Stimulated activated CD8-positive, alpha-beta memory T cell treated with anti-CD3 and anti-CD28 coated beads, Interleukin-2, amount 100 ng/mL, for 48 hours (primary cell): ENCODE measurements at regions not wholly inside any gene's neighbourhood (a gene's known extent, or its start where the extent isn't known, plus 50 kb on each side); places are given as distances from the start of the nearest gene placed in this dataset.
A peak's percentile ranks its signal among the peaks of the same experiment; 100 is the strongest.
"Not testable (repeated sequence)": the region's sequence is repeated elsewhere in the genome, so short reads cannot be mapped to it uniquely, and the experiment has no call there.

ENCODE experiments used
- DNase-seq, 2 donors: peaks; one replicate each; pipeline ENCODE4 v3.0.0-alpha.2; 2020; ENCODE audit warnings: low read depth in 2 of 2

GRCh38 chr9:62798884-62799850 lies 1609.3 kb downstream of the SPATA31A7 start:
- peak in 1 of 2 donors; percentile 15 for DNase-seq

- DNase-seq: peak in 1 of 2 donors; percentile 16
Measured at GRCh38 chr9:62799851-62800371, 1610.1 kb downstream of the SPATA31A7 start.

- DNase-seq: peak in 1 of 2 donors; percentile 12
Measured at GRCh38 chr9:62800451-62801371, 1610.9 kb downstream of the SPATA31A7 start.

GRCh38 chr9:62801372-62801811 lies 1611.6 kb downstream of the SPATA31A7 start:
- not testable (repeated sequence) for DNase-seq

GRCh38 chr9:62801961-62802718 lies 1612.3 kb downstream of the SPATA31A7 start:
- peak; percentile 83 to 90 for DNase-seq

GRCh38 chr9:62802719-62803079 lies 1612.9 kb downstream of the SPATA31A7 start:
- not testable (repeated sequence) for DNase-seq

GRCh38 chr9:62803099-62803498 lies 1613.3 kb downstream of the SPATA31A7 start:
- not testable (repeated sequence) for DNase-seq

GRCh38 chr9:62804314-62804713 lies 1614.5 kb downstream of the SPATA31A7 start:
- DNase-seq: not testable (repeated sequence)

GRCh38 chr9:62807424-62807823 lies 1617.6 kb downstream of the SPATA31A7 start:
- DNase-seq: not testable (repeated sequence)

GRCh38 chr9:62808081-62808480 lies 1618.2 kb downstream of the SPATA31A7 start:
- DNase-seq: not testable (repeated sequence)

GRCh38 chr9:62810318-62810717 lies 1620.5 kb downstream of the SPATA31A7 start:
- not testable (repeated sequence) for DNase-seq

GRCh38 chr9:62810811-62811315 lies 1621.0 kb downstream of the SPATA31A7 start:
- not testable (repeated sequence) for DNase-seq

- not testable (repeated sequence) for DNase-seq
Measured at GRCh38 chr9:62815436-62815835, 1625.6 kb downstream of the SPATA31A7 start.

GRCh38 chr9:62816331-62816730 lies 1626.5 kb downstream of the SPATA31A7 start:
- not testable (repeated sequence) for DNase-seq

GRCh38 chr9:62817214-62817613 lies 1627.4 kb downstream of the SPATA31A7 start:
- not testable (repeated sequence) for DNase-seq

GRCh38 chr9:62822185-62822584 lies 1632.3 kb downstream of the SPATA31A7 start:
- not testable (repeated sequence) for DNase-seq

- not testable (repeated sequence) for DNase-seq
Measured at GRCh38 chr9:62827957-62828907, 1638.4 kb downstream of the SPATA31A7 start.

GRCh38 chr9:62830829-62831459 lies 1641.1 kb downstream of the SPATA31A7 start:
- DNase-seq: not testable (repeated sequence)
